ENCODE measurements at regions not wholly inside any gene's neighbourhood (a gene's known extent, or its start where the extent isn't known, plus 50 kb on each side); places are given as distances from the start of the nearest gene placed in this dataset.

- TF ChIP-seq GABPA (IDR thresholded peaks at IDR 0.05; ENCODE audit: borderline replicate concordance, insufficient read depth, low read length) (no peak), KDM1A (IDR thresholded peaks at IDR 0.05; ENCODE audit: borderline replicate concordance, low read length) (no peak), BCL11A (IDR thresholded peaks at IDR 0.05; ENCODE audit: low read depth in 2 of 2, low read length in 2 of 2) (no peak), FOSL1 (IDR thresholded peaks at IDR 0.05; ENCODE audit: insufficient read depth, low read depth, low read length) (no peak), MAFK (IDR thresholded peaks at IDR 0.05; ENCODE audit: low read depth, low read length) (no peak), EZH2 (IDR thresholded peaks at IDR 0.05; ENCODE audit: low read depth, low read length, severe bottlenecking) (no peak), NANOG (IDR thresholded peaks at IDR 0.05; ENCODE audit: insufficient read depth, low read depth, low read length, poor library complexity, severe bottlenecking) (no peak), SAP30 (IDR thresholded peaks at IDR 0.05; ENCODE audit: insufficient read depth, insufficient replicate concordance, low read length) (no peak), SUZ12 (IDR thresholded peaks at IDR 0.05; ENCODE audit: low read length) (no peak)
These were observed 96.3 kb upstream of the RALGPS2 start (continued) for GRCh38 chr1:178628637-178629251.
